Endothelial cell of umbilical vein (primary cell): ENCODE measurements at regions not wholly inside any gene's neighbourhood (a gene's known extent, or its start where the extent isn't known, plus 50 kb on each side); places are given as distances from the start of the nearest gene placed in this dataset.

Experiments
- BruUV-seq: library from RNA; stranded (reverse); fragments of 400-500 nt; replicated peaks from 2 replicates; lab custom pipeline; 2021; lab: Mats Ljungman, UMichigan
- CTCF ChIA-PET: fragments of 300-600, 350-600 bp; sonication (Branson Sonifier 250); formaldehyde crosslinking; loops from one replicate; lab custom pipeline; 2021; ENCODE audit warnings: antibody characterized with exemption, inconsistent platforms; lab: Charles Lee
- POLR2A ChIA-PET: fragments of 300-600, 350-600 bp; sonication (Branson Sonifier 250); formaldehyde crosslinking; loops from one replicate; lab custom pipeline; 2021; ENCODE audit warnings: antibody characterized with exemption, inconsistent platforms; lab: Charles Lee
- DNase-seq: peaks from one replicate; pipeline ENCODE4 v3.0.0-alpha.2; 2011; ENCODE audit warnings: low read depth, low spot score
- FAIRE-seq: peaks from 2 replicates; lab custom pipeline; 2011; peaks lifted over from hg19 to GRCh38; lab: Jason Lieb, UNC
- H2AFZ ChIP-seq: 2 replicates; pipeline ENCODE4 v1.6.0; 2012; ENCODE audit warnings: low read depth, low read length, control low read depth, inconsistent platforms
- H3K27ac ChIP-seq: 2 replicates; pipeline ENCODE4 v1.5.1; 2011; ENCODE audit warnings: low read depth, mild to moderate bottlenecking, control low read depth, low read length, moderate library complexity; ENCODE audit not compliant: insufficient read depth
- H3K27me3 ChIP-seq, 2 experiments: 2 replicates each; pipeline versions ENCODE4 v1.6.0 to v1.6.1; 2011; ENCODE audit warnings: low read length in 2 of 2, mixed read lengths in 1 of 2; ENCODE audit not compliant: control insufficient read depth in 2 of 2, insufficient read depth in 2 of 2
- H3K36me3 ChIP-seq, 2 experiments: 2 replicates in 1 of 2; 3 replicates in 1 of 2; pipeline ENCODE4 v1.5.1; 2011; ENCODE audit warnings: low read length in 2 of 2, mild to moderate bottlenecking in 1 of 2, moderate library complexity in 1 of 2; ENCODE audit not compliant: control insufficient read depth in 2 of 2, insufficient read depth in 2 of 2; ENCODE audit errors: extremely low read depth in 1 of 2
- H3K4me1 ChIP-seq: 3 replicates; pipeline ENCODE4 v1.5.1; 2011; ENCODE audit warnings: mild to moderate bottlenecking, low read length; ENCODE audit not compliant: control insufficient read depth, insufficient read depth; ENCODE audit errors: extremely low read depth
- H3K4me2 ChIP-seq: 2 replicates; pipeline ENCODE4 v1.6.1; 2011; ENCODE audit warnings: low read length, control low read depth, mixed read lengths; ENCODE audit not compliant: insufficient read depth
- H3K4me3 ChIP-seq, 3 experiments: fragments of 200-600 bp in 1 of 3; sonication (generic), shearing (Covaris generic) in 1 of 3; replicated peaks in 1 of 3; 2 replicates each; pipeline ENCODE4 v1.5.1; 2011 to 2016; ENCODE audit warnings: control low read depth in 3 of 3, low read length in 3 of 3, mild to moderate bottlenecking in 2 of 3, inconsistent platforms in 1 of 3, low read depth in 1 of 3, moderate library complexity in 1 of 3; ENCODE audit not compliant: insufficient read depth in 1 of 3
- H3K79me2 ChIP-seq: 2 replicates; pipeline ENCODE4 v1.6.0; 2012; ENCODE audit warnings: low read length, inconsistent platforms; ENCODE audit not compliant: control insufficient read depth, insufficient read depth
- H3K9ac ChIP-seq: replicated peaks from 2 replicates; pipeline ENCODE3; 2011; ENCODE audit warnings: low read length, control low read depth; ENCODE audit not compliant: insufficient read depth; ENCODE audit errors: extremely low read depth
- H3K9me1 ChIP-seq: replicated peaks from 3 replicates; pipeline ENCODE4 v1.6.0; 2011; ENCODE audit warnings: mild to moderate bottlenecking, low read length; ENCODE audit not compliant: control insufficient read depth, insufficient read depth; ENCODE audit errors: extremely low read depth
- H3K9me3 ChIP-seq: replicated peaks from 2 replicates; pipeline ENCODE4 v1.5.1; 2012; ENCODE audit warnings: low read length, inconsistent platforms; ENCODE audit not compliant: control insufficient read depth, insufficient read depth
- H4K20me1 ChIP-seq: replicated peaks from 2 replicates; pipeline ENCODE3; 2011; ENCODE audit warnings: mild to moderate bottlenecking, low read length; ENCODE audit not compliant: control insufficient read depth, insufficient read depth; ENCODE audit errors: extremely low read depth
- EZH2 ChIP-seq: IDR thresholded peaks from 2 replicates; pipeline ENCODE4 v1.6.1; 2012; ENCODE audit warnings: borderline replicate concordance, low read depth, mild to moderate bottlenecking, moderate library complexity, low read length, inconsistent platforms; ENCODE audit not compliant: severe bottlenecking
- FOS ChIP-seq: IDR thresholded peaks from 2 replicates; pipeline ENCODE4 v1.6.1; 2011; ENCODE audit warnings: mild to moderate bottlenecking, low read length, moderate library complexity, borderline replicate concordance; ENCODE audit not compliant: insufficient read depth
- GATA2 ChIP-seq: IDR thresholded peaks from 2 replicates; pipeline ENCODE4 v1.7.0; 2011; ENCODE audit warnings: low read depth, mild to moderate bottlenecking, moderate library complexity, mixed read lengths, low read length; ENCODE audit not compliant: insufficient read length, insufficient read depth
- JUN ChIP-seq: IDR thresholded peaks from 2 replicates; pipeline ENCODE4 v1.6.1; 2011; ENCODE audit warnings: borderline replicate concordance, low read depth; ENCODE audit not compliant: insufficient read length, insufficient read depth
- MYC ChIP-seq: IDR thresholded peaks from one replicate; pipeline ENCODE4 v1.6.1; 2011; ENCODE audit warnings: mild to moderate bottlenecking, low read depth, low read length
- POLR2A ChIP-seq: IDR thresholded peaks from 2 replicates; pipeline ENCODE4 v1.6.1; 2012; ENCODE audit warnings: low read depth, mild to moderate bottlenecking, control low read depth, low read length
- POLR2AphosphoS5 ChIP-seq: IDR thresholded peaks from 2 replicates; pipeline ENCODE4 v1.6.1; 2012; ENCODE audit warnings: low read depth, mild to moderate bottlenecking, control low read depth, low read length, moderate library complexity; ENCODE audit not compliant: insufficient read depth
- dilution Hi-C: fragments of 300-500 bp; cut with MboI; formaldehyde crosslinking; loops from one replicate; pipeline ENCODE4 v1.15.0; 2019; ENCODE audit warnings: low sequenced_read_pairs; ENCODE audit not compliant: extremely low pct_ligation_motif_present
- intact Hi-C: fragments of 100-400 bp; cut with micrococcal nuclease; formaldehyde crosslinking; loops from one replicate; pipeline ENCODE4 v1.10.0; 2022
- TF ChIP-seq, protein P1 (sequence below): IDR thresholded peaks from 2 replicates; pipeline ENCODE4 v1.6.1; 2011; ENCODE audit not compliant: insufficient read depth, insufficient read length
- TF ChIP-seq, protein P2 (sequence below), 2 donors: IDR thresholded peaks; 1 replicate in 1 of 2; 2 replicates in 1 of 2; pipeline ENCODE4 v1.5.1; 2011; ENCODE audit warnings: low read length in 2 of 2, mild to moderate bottlenecking in 2 of 2, moderate library complexity in 2 of 2, control low read depth in 1 of 2, inconsistent platforms in 1 of 2, low read depth in 1 of 2; ENCODE audit not compliant: insufficient read depth in 1 of 2; ENCODE audit errors: extremely low read depth in 1 of 2

DNA sequence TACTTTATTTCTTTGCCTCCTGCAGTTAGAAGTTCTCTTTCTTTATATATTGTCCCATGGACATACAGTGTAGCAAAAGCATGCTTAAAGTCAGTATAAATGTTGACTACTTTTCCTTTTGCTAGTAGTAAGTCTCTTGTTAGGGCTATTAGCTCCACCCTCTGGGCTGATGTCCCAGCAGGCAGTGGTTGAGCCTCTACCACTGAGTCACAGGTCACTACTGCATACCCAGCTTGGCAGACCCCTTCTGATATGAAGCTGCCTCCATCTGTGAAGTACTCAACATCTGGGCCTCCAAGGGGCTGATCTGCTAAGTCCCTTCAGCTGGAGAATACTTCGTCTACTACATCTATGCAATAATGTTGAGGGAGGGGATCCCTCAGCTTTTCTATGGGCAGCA, 61.0 kb upstream of the SLC35G4 start:
- no peaks in the 10 kb centered on the region for H3K36me3 ChIP-seq
- H3K4me2 ChIP-seq, result no peak overlapping the region
- no peak overlapping the region for H3K27ac ChIP-seq
- H3K79me2 ChIP-seq, result no peaks in the 10 kb centered on the region
- H2AFZ ChIP-seq, result no peak overlapping the region
- TF ChIP-seq, protein P1, sequence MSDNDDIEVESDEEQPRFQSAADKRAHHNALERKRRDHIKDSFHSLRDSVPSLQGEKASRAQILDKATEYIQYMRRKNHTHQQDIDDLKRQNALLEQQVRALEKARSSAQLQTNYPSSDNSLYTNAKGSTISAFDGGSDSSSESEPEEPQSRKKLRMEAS, result no peak
- TF ChIP-seq POLR2A (no peak), GATA2 (no peak)
- intact Hi-C loops, result no loop called here
- H3K4me1 ChIP-seq, result no peaks in the 10 kb centered on the region
- no TSS peak for BruUV-seq
- H3K27me3 ChIP-seq, result no peaks in the 10 kb centered on the region
- no peaks in the 10 kb centered on the region for H4K20me1 ChIP-seq
- ChIA-PET POLR2A (no interaction called here), CTCF (interaction anchor here (1.4 to 7.0 kb wide), 2 partner anchors 29 to 237 kb away, joined by 6 to 274 read pairs; no protein-coding TSS in a partner anchor)
- FAIRE-seq (no peak), DNase-seq (no peak)
- dilution Hi-C loops, result no loop called here
- no peak overlapping the region for H3K4me3 ChIP-seq
- H3K9me3 ChIP-seq, result no peaks in the 10 kb centered on the region
- no peak overlapping the region for H3K9ac ChIP-seq
- no peaks in the 10 kb centered on the region for H3K9me1 ChIP-seq

GRCh38 chr18:11544060-11544633, 65.2 kb upstream of the SLC35G4 start:
- no peak for FAIRE-seq
- H3K9me1 ChIP-seq, result no peaks in the 10 kb centered on the region
- H3K9ac ChIP-seq, result no peak overlapping the region
- BruUV-seq, result no TSS peak
- ChIA-PET CTCF (interaction anchor here (1.8 kb wide), 1 partner anchor 9 kb away, joined by 6 read pairs; no protein-coding TSS in a partner anchor), POLR2A (no interaction called here)
- no peaks in the 10 kb centered on the region for H4K20me1 ChIP-seq
- H3K9me3 ChIP-seq, result no peaks in the 10 kb centered on the region
- no peak overlapping the region for H3K4me2 ChIP-seq
- H3K4me1 ChIP-seq, result no peaks in the 10 kb centered on the region
- H3K27ac ChIP-seq, result no peak overlapping the region
- H3K4me3 ChIP-seq, result no peak overlapping the region
- H3K36me3 ChIP-seq, result no peaks in the 10 kb centered on the region
- H3K79me2 ChIP-seq, result no peaks in the 10 kb centered on the region
- dilution Hi-C loops, result no loop called here
- no peak for DNase-seq
- H3K27me3 ChIP-seq, result no peaks in the 10 kb centered on the region
- intact Hi-C loops, result no loop called here
- H2AFZ ChIP-seq, result no peak overlapping the region
- no peak for TF ChIP-seq POLR2A
- TF ChIP-seq JUN, result no peak
- TF ChIP-seq, protein P2, sequence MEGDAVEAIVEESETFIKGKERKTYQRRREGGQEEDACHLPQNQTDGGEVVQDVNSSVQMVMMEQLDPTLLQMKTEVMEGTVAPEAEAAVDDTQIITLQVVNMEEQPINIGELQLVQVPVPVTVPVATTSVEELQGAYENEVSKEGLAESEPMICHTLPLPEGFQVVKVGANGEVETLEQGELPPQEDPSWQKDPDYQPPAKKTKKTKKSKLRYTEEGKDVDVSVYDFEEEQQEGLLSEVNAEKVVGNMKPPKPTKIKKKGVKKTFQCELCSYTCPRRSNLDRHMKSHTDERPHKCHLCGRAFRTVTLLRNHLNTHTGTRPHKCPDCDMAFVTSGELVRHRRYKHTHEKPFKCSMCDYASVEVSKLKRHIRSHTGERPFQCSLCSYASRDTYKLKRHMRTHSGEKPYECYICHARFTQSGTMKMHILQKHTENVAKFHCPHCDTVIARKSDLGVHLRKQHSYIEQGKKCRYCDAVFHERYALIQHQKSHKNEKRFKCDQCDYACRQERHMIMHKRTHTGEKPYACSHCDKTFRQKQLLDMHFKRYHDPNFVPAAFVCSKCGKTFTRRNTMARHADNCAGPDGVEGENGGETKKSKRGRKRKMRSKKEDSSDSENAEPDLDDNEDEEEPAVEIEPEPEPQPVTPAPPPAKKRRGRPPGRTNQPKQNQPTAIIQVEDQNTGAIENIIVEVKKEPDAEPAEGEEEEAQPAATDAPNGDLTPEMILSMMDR (IDR thresholded peaks at IDR 0.05; ENCODE audit: extremely low read depth in 1 of 2, insufficient read depth in 1 of 2, low read depth in 1 of 2, low read length in 2 of 2), result no peak
- TF ChIP-seq GATA2, result no peak
- no peak for TF ChIP-seq FOS
- TF ChIP-seq, protein P1, result no peak
- no peak for TF ChIP-seq POLR2AphosphoS5
- TF ChIP-seq MYC, result no peak
- TF ChIP-seq EZH2, result no peak
